Nucleus accumbens (tissue), 56 donors: ENCODE measurements at regions not wholly inside any gene's neighbourhood (a gene's known extent, or its start where the extent isn't known, plus 50 kb on each side); places are given as distances from the start of the nearest gene placed in this dataset.

Experiments
- DNase-seq, 56 donors: peaks; one replicate each; lab custom pipeline; 2025; lab: John Stamatoyannopoulos, UW

- no peak for DNase-seq
Observed at GRCh38 chr14:29262979-29263378, 496.4 kb downstream of the FOXG1 start.

- DNase-seq, result no peak
Observed at GRCh38 chr14:29264865-29265264, 498.3 kb downstream of the FOXG1 start.

GRCh38 chr14:29265852-29266251 is 499.3 kb downstream of the FOXG1 start:
- DNase-seq, result no peak

GRCh38 chr14:29271669-29272068 is 505.1 kb downstream of the FOXG1 start:
- no peak for DNase-seq

GRCh38 chr14:29273513-29273912 is 506.9 kb downstream of the FOXG1 start:
- DNase-seq, result no peak

GRCh38 chr14:29274890-29275596 is 508.5 kb downstream of the FOXG1 start:
- DNase-seq, result no peak

GRCh38 chr14:29278301-29279263 is 512.0 kb downstream of the FOXG1 start:
- no peak for DNase-seq

- no peak for DNase-seq
Observed at GRCh38 chr14:29282169-29282568, 515.6 kb downstream of the FOXG1 start.

GRCh38 chr14:29290441-29290840 is 523.9 kb downstream of the FOXG1 start:
- DNase-seq, result peak in 1 of 56 donors; percentile 0

GRCh38 chr14:29299372-29299771 is 532.8 kb downstream of the FOXG1 start:
- no peak for DNase-seq

GRCh38 chr14:29301571-29301970 is 535.0 kb downstream of the FOXG1 start:
- DNase-seq, result no peak

GRCh38 chr14:29310210-29310609 is 543.6 kb downstream of the FOXG1 start:
- DNase-seq, result no peak

- DNase-seq, result no peak
Observed at GRCh38 chr14:29310757-29311156, 544.2 kb downstream of the FOXG1 start.

GRCh38 chr14:29311983-29312382 is 545.4 kb downstream of the FOXG1 start:
- DNase-seq, result no peak

GRCh38 chr14:29316936-29317335 is 550.3 kb downstream of the FOXG1 start:
- no peak for DNase-seq

GRCh38 chr14:29317423-29317822 is 550.8 kb downstream of the FOXG1 start:
- no peak for DNase-seq

- DNase-seq, result no peak
Observed at GRCh38 chr14:29320286-29320685, 553.7 kb downstream of the FOXG1 start.

- no peak for DNase-seq
Observed at GRCh38 chr14:29321646-29322045, 555.1 kb downstream of the FOXG1 start.

- peak in 2 of 56 donors; percentile 2 to 36 for DNase-seq
Observed at GRCh38 chr14:29339494-29340172, 573.0 kb downstream of the FOXG1 start.

- DNase-seq, result no peak
Observed at GRCh38 chr14:29348504-29348903, 579.1 kb downstream of the PRKD1 start.

- no peak for DNase-seq
Observed at GRCh38 chr14:29350496-29350895, 577.2 kb downstream of the PRKD1 start.
